ENCODE measurements at regions not wholly inside any gene's neighbourhood (a gene's known extent, or its start where the extent isn't known, plus 50 kb on each side); places are given as distances from the start of the nearest gene placed in this dataset.

- Mint-ChIP-seq H3K9me3 (no peaks in the 10 kb centered on the region), H3K36me3 (ENCODE audit: low read depth) (no peaks in the 10 kb centered on the region), H3K27me3 (ENCODE audit: insufficient read depth) (no peaks in the 10 kb centered on the region), H3K27ac (no peak overlapping the region), H3K4me1 (peaks cover 8% of the 10 kb centered on the region), H3K4me3 (no peak overlapping the region)
- Histone ChIP-seq H3K9me3 (ENCODE audit: control insufficient read depth, low read length) (peaks cover 5% of the 10 kb centered on the region), H3K4me3 (ENCODE audit: low read length) (no peak overlapping the region), H3K4me1 (ENCODE audit: control insufficient read depth, insufficient read depth, low read length) (no peaks in the 10 kb centered on the region), H3K27ac (ENCODE audit: low read depth, low read length) (no peak overlapping the region), H3K27me3 (ENCODE audit: control insufficient read depth, insufficient read depth, low read length, poor library complexity, severe bottlenecking) (no peaks in the 10 kb centered on the region), H3K36me3 (ENCODE audit: control insufficient read depth, insufficient read depth, low read length) (no peaks in the 10 kb centered on the region), H3K9ac (ENCODE audit: extremely low read depth, low read length, poor library complexity, severe bottlenecking) (no peak overlapping the region)
- no peak for TF ChIP-seq CTCF (conservative IDR thresholded peaks at IDR 0.05)
- DNase-seq = no peak
- WGBS, 2 experiments (ENCODE audit: insufficient coverage in 1 of 2, insufficient read length in 1 of 2) = 98% methylated on average over 3 of the region's 3 CpGs; no CpG with 5 or more reads in 1 of the 2 experiments
Observed at GRCh38 chr4:111842336-111842735, 302.9 kb upstream of the FAM241A start.

- H3K36me3 ChIP-seq (ENCODE audit: control insufficient read depth, insufficient read depth, low read length) = no peaks in the 10 kb centered on the region
- Mint-ChIP-seq H3K27me3 (ENCODE audit: insufficient read depth) (no peaks in the 10 kb centered on the region), H3K4me1 (peaks cover 4% of the 10 kb centered on the region), H3K4me3 (no peak overlapping the region), H3K27ac (no peak overlapping the region), H3K36me3 (ENCODE audit: low read depth) (no peaks in the 10 kb centered on the region), H3K9me3 (peaks cover 2% of the 10 kb centered on the region)
- DNase-seq = no peak
- H3K27me3 ChIP-seq (ENCODE audit: control insufficient read depth, insufficient read depth, low read length, poor library complexity, severe bottlenecking) = no peaks in the 10 kb centered on the region
- H3K4me1 ChIP-seq (ENCODE audit: control insufficient read depth, insufficient read depth, low read length) = no peaks in the 10 kb centered on the region
- H3K4me3 ChIP-seq (ENCODE audit: low read length) = no peak overlapping the region
- peaks cover 9% of the 10 kb centered on the region for H3K9me3 ChIP-seq (ENCODE audit: control insufficient read depth, low read length)
- WGBS, 2 experiments (ENCODE audit: insufficient coverage in 1 of 2, insufficient read length in 1 of 2) = 85 to 95% methylated on average over 4 to 5 of the region's 5 CpGs
- H3K9ac ChIP-seq (ENCODE audit: extremely low read depth, low read length, poor library complexity, severe bottlenecking) = no peak overlapping the region
- TF ChIP-seq CTCF (conservative IDR thresholded peaks at IDR 0.05) = peak; percentile 73
- no peak overlapping the region for H3K27ac ChIP-seq (ENCODE audit: low read depth, low read length)
Observed at GRCh38 chr4:111847296-111848008, 297.8 kb upstream of the FAM241A start.

GRCh38 chr4:111849746-111850284 lies 295.4 kb upstream of the FAM241A start:
- Histone ChIP-seq H3K4me3 (ENCODE audit: low read length) (no peak overlapping the region), H3K9ac (ENCODE audit: extremely low read depth, low read length, poor library complexity, severe bottlenecking) (no peak overlapping the region), H3K27me3 (ENCODE audit: control insufficient read depth, insufficient read depth, low read length, poor library complexity, severe bottlenecking) (no peaks in the 10 kb centered on the region), H3K4me1 (ENCODE audit: control insufficient read depth, insufficient read depth, low read length) (no peaks in the 10 kb centered on the region), H3K36me3 (ENCODE audit: control insufficient read depth, insufficient read depth, low read length) (no peaks in the 10 kb centered on the region), H3K27ac (ENCODE audit: low read depth, low read length) (no peak overlapping the region), H3K9me3 (ENCODE audit: control insufficient read depth, low read length) (peaks cover 9% of the 10 kb centered on the region)
- no peak overlapping the region for H3K27ac Mint-ChIP-seq
- peaks cover 2% of the 10 kb centered on the region for H3K9me3 Mint-ChIP-seq
- H3K27me3 Mint-ChIP-seq (ENCODE audit: insufficient read depth) = no peaks in the 10 kb centered on the region
- H3K4me1 Mint-ChIP-seq = peaks cover 4% of the 10 kb centered on the region
- TF ChIP-seq CTCF (conservative IDR thresholded peaks at IDR 0.05) = no peak
- no peak overlapping the region for H3K4me3 Mint-ChIP-seq
- H3K36me3 Mint-ChIP-seq (ENCODE audit: low read depth) = no peaks in the 10 kb centered on the region
- DNase-seq = no peak
- 93% methylated on average over 1 of the region's 1 CpG; no CpG with 5 or more reads in 1 of the 2 experiments for WGBS, 2 experiments (ENCODE audit: insufficient coverage in 1 of 2, insufficient read length in 1 of 2)
